ENCODE measurements at regions not wholly inside any gene's neighbourhood (a gene's known extent, or its start where the extent isn't known, plus 50 kb on each side); places are given as distances from the start of the nearest gene placed in this dataset.

DNA sequence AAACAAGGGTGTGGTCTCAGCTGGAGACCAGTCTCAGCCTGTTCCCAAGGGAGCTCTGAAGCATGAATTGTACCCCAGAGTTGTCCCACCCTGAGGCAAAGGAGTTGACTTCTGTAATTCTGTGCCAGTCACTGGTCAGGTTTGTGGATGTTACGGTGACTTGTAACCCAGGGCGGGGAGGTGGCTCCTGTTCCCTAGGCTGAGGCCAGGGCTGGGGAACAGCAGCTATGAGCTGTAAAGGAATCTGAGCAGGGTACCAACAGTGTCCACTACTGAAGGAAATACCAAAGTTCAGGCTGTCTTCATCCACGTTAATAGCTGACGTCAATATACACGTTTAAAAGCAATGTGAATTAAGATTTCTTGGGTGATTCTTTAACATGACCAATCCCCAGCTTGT lies 266.2 kb downstream of the ABHD5 start:
- TF ChIP-seq, protein P1, sequence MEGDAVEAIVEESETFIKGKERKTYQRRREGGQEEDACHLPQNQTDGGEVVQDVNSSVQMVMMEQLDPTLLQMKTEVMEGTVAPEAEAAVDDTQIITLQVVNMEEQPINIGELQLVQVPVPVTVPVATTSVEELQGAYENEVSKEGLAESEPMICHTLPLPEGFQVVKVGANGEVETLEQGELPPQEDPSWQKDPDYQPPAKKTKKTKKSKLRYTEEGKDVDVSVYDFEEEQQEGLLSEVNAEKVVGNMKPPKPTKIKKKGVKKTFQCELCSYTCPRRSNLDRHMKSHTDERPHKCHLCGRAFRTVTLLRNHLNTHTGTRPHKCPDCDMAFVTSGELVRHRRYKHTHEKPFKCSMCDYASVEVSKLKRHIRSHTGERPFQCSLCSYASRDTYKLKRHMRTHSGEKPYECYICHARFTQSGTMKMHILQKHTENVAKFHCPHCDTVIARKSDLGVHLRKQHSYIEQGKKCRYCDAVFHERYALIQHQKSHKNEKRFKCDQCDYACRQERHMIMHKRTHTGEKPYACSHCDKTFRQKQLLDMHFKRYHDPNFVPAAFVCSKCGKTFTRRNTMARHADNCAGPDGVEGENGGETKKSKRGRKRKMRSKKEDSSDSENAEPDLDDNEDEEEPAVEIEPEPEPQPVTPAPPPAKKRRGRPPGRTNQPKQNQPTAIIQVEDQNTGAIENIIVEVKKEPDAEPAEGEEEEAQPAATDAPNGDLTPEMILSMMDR (IDR thresholded peaks at IDR 0.05) = no peak
- TF ChIP-seq POLR2A (IDR thresholded peaks at IDR 0.05) = no peak
